22Rv1 (cell line): ENCODE measurements at regions not wholly inside any gene's neighbourhood (a gene's known extent, or its start where the extent isn't known, plus 50 kb on each side); places are given as distances from the start of the nearest gene placed in this dataset.

ENCODE experiments used
- CTCF ChIP-seq: fragments of 450-650 bp; IDR thresholded peaks from 2 replicates; pipeline ENCODE4 v1.5.1; 2017; ENCODE audit warnings: mild to moderate bottlenecking
- ZFX ChIP-seq: fragments of 450-650 bp; IDR thresholded peaks from 2 replicates; pipeline ENCODE4 v1.6.1; 2017; ENCODE audit warnings: antibody characterized with exemption, borderline replicate concordance

- no peak for TF ChIP-seq CTCF
- no peak for TF ChIP-seq ZFX
These were observed 151.3 kb downstream of the SPTSSA start for GRCh38 chr14:34310724-34311123.
